NCI-H1048 (cell line): ENCODE measurements at regions not wholly inside any gene's neighbourhood (a gene's known extent, or its start where the extent isn't known, plus 50 kb on each side); places are given as distances from the start of the nearest gene placed in this dataset.

Source experiments
- DNase-seq: peaks from one replicate; lab custom pipeline; 2025; lab: John Stamatoyannopoulos, UW

- no peak for DNase-seq
Observed at GRCh38 chr17:36728030-36728991, 126.9 kb downstream of the MRM1 start.

GRCh38 chr17:36730095-36730808 is 128.9 kb downstream of the MRM1 start:
- DNase-seq: no peak

GRCh38 chr17:36730857-36731490 is 129.6 kb downstream of the MRM1 start:
- no peak for DNase-seq

- DNase-seq: no peak
Observed at GRCh38 chr17:36731811-36732210, 130.4 kb downstream of the MRM1 start.

- DNase-seq: no peak
Observed at GRCh38 chr17:36732351-36732750, 131.0 kb downstream of the MRM1 start.

GRCh38 chr17:36736201-36737156 is 135.1 kb downstream of the MRM1 start:
- DNase-seq: no peak

GRCh38 chr17:36739208-36739607 is 137.8 kb downstream of the MRM1 start:
- no peak for DNase-seq

GRCh38 chr17:36740157-36740556 is 138.8 kb downstream of the MRM1 start:
- no peak for DNase-seq

- DNase-seq: no peak
Observed at GRCh38 chr17:36741019-36741902, 139.9 kb downstream of the MRM1 start.

- no peak for DNase-seq
Observed at GRCh38 chr17:36742267-36743000, 141.1 kb downstream of the MRM1 start.

GRCh38 chr17:36743130-36743529 is 141.7 kb downstream of the MRM1 start:
- DNase-seq: no peak

- no peak for DNase-seq
Observed at GRCh38 chr17:36746381-36747053, 145.1 kb downstream of the MRM1 start.

GRCh38 chr17:36747861-36748260 is 146.5 kb downstream of the MRM1 start:
- no peak for DNase-seq

GRCh38 chr17:36748272-36748671 is 146.9 kb downstream of the MRM1 start:
- no peak for DNase-seq

GRCh38 chr17:36749493-36749892 is 148.1 kb downstream of the MRM1 start:
- no peak for DNase-seq

GRCh38 chr17:36750316-36750885 is 149.0 kb downstream of the MRM1 start:
- DNase-seq: no peak

GRCh38 chr17:36752096-36752888 is 150.9 kb downstream of the MRM1 start:
- DNase-seq: no peak

GRCh38 chr17:36755586-36755985 is 154.2 kb downstream of the MRM1 start:
- DNase-seq: no peak
